Neural cell (in vitro differentiated cells): ENCODE measurements at regions not wholly inside any gene's neighbourhood (a gene's known extent, or its start where the extent isn't known, plus 50 kb on each side); places are given as distances from the start of the nearest gene placed in this dataset.

Source experiments
- H2AFZ ChIP-seq: fragments of 200-600, 300-800 bp; sonication (generic), shearing (Covaris generic); 2 replicates; pipeline ENCODE4 v1.6.0; 2014; ENCODE audit warnings: low read depth, mild to moderate bottlenecking, antibody characterized with exemption, low read length, moderate library complexity
- H3F3A ChIP-seq: fragments of 200-600 bp; shearing (Covaris generic); 2 replicates; pipeline ENCODE4 v1.6.1; 2016; ENCODE audit warnings: mild to moderate bottlenecking, moderate library complexity, mixed read lengths, antibody characterized with exemption, low read length; ENCODE audit not compliant: insufficient read depth, poor library complexity, severe bottlenecking
- H3K27ac ChIP-seq: fragments of 200-600, 300-800 bp; sonication (generic), shearing (Covaris generic); 2 replicates; pipeline ENCODE4 v1.5.1; 2014; ENCODE audit warnings: mild to moderate bottlenecking, low read length, moderate library complexity
- H3K27me3 ChIP-seq: fragments of 300-800, 200-600 bp; sonication (generic), shearing (Covaris generic); 2 replicates; pipeline ENCODE4 v1.6.0; 2014; ENCODE audit warnings: mild to moderate bottlenecking, low read depth, low read length, moderate library complexity; ENCODE audit not compliant: insufficient read depth
- H3K36me3 ChIP-seq: fragments of 300-800, 200-600 bp; sonication (generic), shearing (Covaris generic); 2 replicates; pipeline ENCODE4 v1.5.1; 2014; ENCODE audit warnings: mild to moderate bottlenecking, antibody characterized with exemption, low read length, moderate library complexity; ENCODE audit not compliant: insufficient read depth
- H3K4me2 ChIP-seq: fragments of 300-800, 200-600 bp; sonication (generic), shearing (Covaris generic); 2 replicates; pipeline ENCODE4 v1.6.0; 2014; ENCODE audit warnings: mild to moderate bottlenecking, low read length
- H3K4me3 ChIP-seq: fragments of 300-800, 200-600 bp; sonication (generic), shearing (Covaris generic); 2 replicates; pipeline ENCODE4 v1.5.1; 2014; ENCODE audit warnings: mild to moderate bottlenecking, low read length, moderate library complexity
- H3K79me2 ChIP-seq: fragments of 200-600 bp; shearing (Covaris generic); replicated peaks from 2 replicates; pipeline ENCODE4 v1.6.0; 2014; ENCODE audit warnings: mild to moderate bottlenecking, low read length, moderate library complexity; ENCODE audit not compliant: insufficient read depth
- H3K9ac ChIP-seq: fragments of 300-800, 200-600 bp; sonication (generic), shearing (Covaris generic); 2 replicates; pipeline ENCODE4 v1.6.1; 2016; ENCODE audit warnings: mild to moderate bottlenecking, low read length, mixed read lengths
- H3K9me2 ChIP-seq: fragments of 200-600 bp; shearing (Covaris generic); 2 replicates; pipeline ENCODE4 v1.6.1; 2016; ENCODE audit warnings: mild to moderate bottlenecking, low read length, mixed read lengths; ENCODE audit not compliant: insufficient read depth
- H3K9me3 ChIP-seq: fragments of 200-600, 300-800 bp; sonication (generic), shearing (Covaris generic); 2 replicates; pipeline ENCODE4 v1.6.1; 2016; ENCODE audit warnings: mild to moderate bottlenecking, mixed run types, low read length, moderate library complexity, mixed read lengths
- H4K20me1 ChIP-seq: fragments of 200-600 bp; shearing (Covaris generic); 2 replicates; pipeline ENCODE4 v1.6.1; 2016; ENCODE audit warnings: mild to moderate bottlenecking, mixed run types; ENCODE audit not compliant: insufficient read depth
- CTCF ChIP-seq: fragments of 450-650 bp; IDR thresholded peaks from 2 replicates; pipeline ENCODE4 v1.5.1; 2014; ENCODE audit warnings: antibody characterized with exemption, mild to moderate bottlenecking, moderate library complexity; ENCODE audit not compliant: poor library complexity, severe bottlenecking
- EP300 ChIP-seq: fragments of 450-650 bp; conservative IDR thresholded peaks from 2 replicates; pipeline ENCODE4 v1.6.1; 2014; ENCODE audit warnings: antibody characterized with exemption, mild to moderate bottlenecking, moderate library complexity; ENCODE audit not compliant: poor library complexity, severe bottlenecking
- EZH2 ChIP-seq: fragments of 200-600, 300-800 bp; shearing (Covaris generic), sonication (generic); IDR thresholded peaks from 2 replicates; pipeline ENCODE4 v1.6.1; 2014; ENCODE audit warnings: antibody characterized with exemption, low read length, borderline replicate concordance, mild to moderate bottlenecking; ENCODE audit not compliant: insufficient read depth, poor library complexity, severe bottlenecking
- MXI1 ChIP-seq: fragments of 450-650 bp; conservative IDR thresholded peaks from 2 replicates; pipeline ENCODE4 v1.6.1; 2014; ENCODE audit warnings: antibody characterized with exemption, mild to moderate bottlenecking; ENCODE audit not compliant: poor library complexity, severe bottlenecking
- POLR2AphosphoS5 ChIP-seq: IDR thresholded peaks from 2 replicates; pipeline ENCODE4 v1.6.1; 2012
- RAD21 ChIP-seq: fragments of 450-650 bp; conservative IDR thresholded peaks from 2 replicates; pipeline ENCODE4 v1.6.1; 2014; ENCODE audit warnings: antibody characterized with exemption, mild to moderate bottlenecking, moderate library complexity
- REST ChIP-seq: IDR thresholded peaks from 2 replicates; pipeline ENCODE4 v1.6.1; 2012; ENCODE audit warnings: borderline replicate concordance
- SMC3 ChIP-seq: fragments of 450-650 bp; conservative IDR thresholded peaks from 2 replicates; pipeline ENCODE4 v1.6.1; 2014; ENCODE audit warnings: antibody characterized with exemption, mild to moderate bottlenecking, moderate library complexity; ENCODE audit not compliant: poor library complexity
- TAF1 ChIP-seq: IDR thresholded peaks from 2 replicates; pipeline ENCODE4 v1.6.1; 2012; ENCODE audit warnings: low read depth

GRCh38 chr17:30584810-30585209 lies 107.6 kb downstream of the GOSR1 start:
- Histone ChIP-seq H3K9ac (no peak overlapping the region), H4K20me1 (no peaks in the 10 kb centered on the region), H3K4me3 (no peak overlapping the region), H3K9me2 (no peaks in the 10 kb centered on the region), H3K36me3 (no peaks in the 10 kb centered on the region), H2AFZ (no peak overlapping the region), H3K4me2 (no peak overlapping the region), H3K9me3 (no peaks in the 10 kb centered on the region), H3K27me3 (no peaks in the 10 kb centered on the region), H3F3A (no peaks in the 10 kb centered on the region), H3K27ac (no peak overlapping the region), H3K79me2 (no peaks in the 10 kb centered on the region)
- no peak for TF ChIP-seq MXI1
- TF ChIP-seq EZH2: no peak
- no peak for TF ChIP-seq CTCF
- TF ChIP-seq POLR2AphosphoS5: no peak
- TF ChIP-seq RAD21: no peak
- TF ChIP-seq SMC3: no peak
- no peak for TF ChIP-seq REST
- no peak for TF ChIP-seq TAF1
- no peak for TF ChIP-seq EP300

GRCh38 chr17:30580916-30581315 lies 103.7 kb downstream of the GOSR1 start:
- Histone ChIP-seq H3K4me2 (no peak overlapping the region), H3K27ac (no peak overlapping the region), H3K27me3 (no peaks in the 10 kb centered on the region), H3K9ac (no peak overlapping the region), H4K20me1 (no peaks in the 10 kb centered on the region), H3K9me2 (no peaks in the 10 kb centered on the region), H2AFZ (no peak overlapping the region), H3K9me3 (no peaks in the 10 kb centered on the region), H3K4me3 (no peak overlapping the region), H3F3A (no peaks in the 10 kb centered on the region), H3K79me2 (no peaks in the 10 kb centered on the region), H3K36me3 (no peaks in the 10 kb centered on the region)
- TF ChIP-seq EP300 (no peak), POLR2AphosphoS5 (no peak), SMC3 (no peak), REST (no peak), CTCF (no peak), TAF1 (no peak), EZH2 (no peak), RAD21 (no peak), MXI1 (no peak)
